H1 (cell line): ENCODE measurements at regions not wholly inside any gene's neighbourhood (a gene's known extent, or its start where the extent isn't known, plus 50 kb on each side); places are given as distances from the start of the nearest gene placed in this dataset.

ENCODE experiments used
- CTCF ChIA-PET: fragments of 300-600 bp; sonication (Branson Sonifier 250); formaldehyde crosslinking; loops from one replicate; lab custom pipeline; 2021; ENCODE audit not compliant: partially characterized antibody; lab: Charles Lee
- POLR2A ChIA-PET: fragments of 300-600 bp; sonication (Branson Sonifier 250); formaldehyde crosslinking; loops from one replicate; lab custom pipeline; 2021; ENCODE audit warnings: inconsistent platforms; ENCODE audit not compliant: partially characterized antibody; lab: Charles Lee
- DNase-seq, 2 experiments: peaks; one replicate each; pipeline versions ENCODE4 v3.0.0 to v3.0.0-alpha.2; 2010 to 2022; ENCODE audit warnings: low spot score in 2 of 2, low read depth in 1 of 2, mixed read lengths in 1 of 2
- FAIRE-seq: peaks from 2 replicates; lab custom pipeline; 2011; peaks lifted over from hg19 to GRCh38; lab: Jason Lieb, UNC
- H2AFZ ChIP-seq: 2 replicates; pipeline ENCODE4 v1.8.1; 2012; ENCODE audit warnings: low read length, inconsistent platforms
- H2AK5ac ChIP-seq: 2 replicates; pipeline ENCODE4 v1.6.1; 2013; ENCODE audit warnings: low read depth, low read length
- H2BK120ac ChIP-seq: replicated peaks from 2 replicates; pipeline ENCODE3; 2013; ENCODE audit warnings: low read depth, low read length, inconsistent platforms
- H2BK12ac ChIP-seq: 2 replicates; pipeline ENCODE4 v1.6.1; 2013; ENCODE audit warnings: low read depth, low read length
- H2BK15ac ChIP-seq: 2 replicates; pipeline ENCODE4 v1.6.1; 2013; ENCODE audit warnings: low read length
- H2BK20ac ChIP-seq: 2 replicates; pipeline ENCODE4 v1.6.1; 2013; ENCODE audit warnings: low read length
- H2BK5ac ChIP-seq: 2 replicates; pipeline ENCODE4 v1.6.1; 2013; ENCODE audit warnings: low read depth, low read length
- H3K14ac ChIP-seq: 2 replicates; pipeline ENCODE4 v1.6.1; 2013; ENCODE audit warnings: inconsistent platforms; ENCODE audit not compliant: insufficient read length
- H3K18ac ChIP-seq: 2 replicates; pipeline ENCODE4 v1.6.1; 2013; ENCODE audit warnings: low read length; ENCODE audit errors: extremely low read depth
- H3K23ac ChIP-seq: 2 replicates; pipeline ENCODE4 v1.6.1; 2013; ENCODE audit warnings: inconsistent platforms; ENCODE audit not compliant: insufficient read length
- H3K23me2 ChIP-seq: 2 replicates; pipeline ENCODE4 v1.6.1; 2013; ENCODE audit warnings: low read depth, low read length
- H3K27ac ChIP-seq: 2 replicates; pipeline ENCODE4 v1.6.1; 2011; ENCODE audit warnings: low read depth, low read length, inconsistent platforms
- H3K27me3 ChIP-seq, 4 experiments: replicated peaks in 1 of 4; 1 replicate in 1 of 4; 2 replicates in 3 of 4; pipeline versions ENCODE4 v1.6.1 to v1.8.1; 2011 to 2013; ENCODE audit warnings: low read length in 3 of 4, mild to moderate bottlenecking in 3 of 4, inconsistent platforms in 2 of 4, mixed read lengths in 2 of 4, moderate library complexity in 1 of 4; ENCODE audit not compliant: control insufficient read depth in 3 of 4, insufficient read depth in 3 of 4; ENCODE audit errors: extremely low read depth in 1 of 4
- H3K36me3 ChIP-seq, 4 experiments: 2 replicates each; pipeline versions ENCODE4 v1.6.1 to v1.8.1; 2011 to 2013; ENCODE audit warnings: mild to moderate bottlenecking in 4 of 4, low read length in 3 of 4, moderate library complexity in 2 of 4, control low read depth in 1 of 4, inconsistent platforms in 1 of 4; ENCODE audit not compliant: insufficient read depth in 4 of 4, control insufficient read depth in 2 of 4
- H3K4ac ChIP-seq: replicated peaks from 2 replicates; pipeline ENCODE3; 2013; ENCODE audit warnings: low read length, low read depth, mixed read lengths, inconsistent platforms; ENCODE audit not compliant: insufficient read length
- H3K4me1 ChIP-seq, 4 experiments: replicated peaks in 1 of 4; 1 replicate in 1 of 4; 2 replicates in 3 of 4; pipeline versions ENCODE4 v1.6.1 to v1.8.1; 2011 to 2013; ENCODE audit warnings: low read length in 3 of 4, inconsistent platforms in 2 of 4, mixed read lengths in 1 of 4; ENCODE audit not compliant: insufficient read depth in 4 of 4, control insufficient read depth in 3 of 4
- H3K4me2 ChIP-seq, 2 experiments: 2 replicates each; pipeline versions ENCODE4 v1.6.1 to v1.8.1; 2011 to 2013; ENCODE audit warnings: low read depth in 2 of 2, low read length in 2 of 2, control low read depth in 1 of 2, inconsistent platforms in 1 of 2, mild to moderate bottlenecking in 1 of 2; ENCODE audit not compliant: insufficient read depth in 1 of 2
- H3K4me3 ChIP-seq, 4 experiments: fragments of 200-600, 300-600 bp in 1 of 4; sonication (generic), shearing (Covaris generic), sonication (Bioruptor Twin) in 1 of 4; 2 replicates each; pipeline versions ENCODE4 v1.5.1 to v1.8.1; 2011 to 2016; ENCODE audit warnings: low read length in 4 of 4, low read depth in 3 of 4, control low read depth in 2 of 4, inconsistent platforms in 2 of 4, mild to moderate bottlenecking in 2 of 4, mixed read lengths in 1 of 4, moderate library complexity in 1 of 4; ENCODE audit not compliant: insufficient read depth in 2 of 4; ENCODE audit errors: extremely low read depth in 1 of 4
- H3K56ac ChIP-seq: replicated peaks from 2 replicates; pipeline ENCODE3; 2013; ENCODE audit warnings: low read depth, mild to moderate bottlenecking, mixed read lengths, low read length, inconsistent platforms; ENCODE audit not compliant: insufficient read length
- H3K79me1 ChIP-seq: 2 replicates; pipeline ENCODE4 v1.6.1; 2013; ENCODE audit warnings: low read depth, low read length, control low read depth
- H3K79me2 ChIP-seq, 2 experiments: 2 replicates each; pipeline versions ENCODE4 v1.6.1 to v1.8.1; 2012 to 2013; ENCODE audit warnings: low read length in 2 of 2, mild to moderate bottlenecking in 2 of 2, inconsistent platforms in 1 of 2; ENCODE audit not compliant: insufficient read depth in 2 of 2, control insufficient read depth in 1 of 2
- H3K9ac ChIP-seq, 4 experiments: replicated peaks in 1 of 4; 1 replicate in 1 of 4; 2 replicates in 3 of 4; pipeline versions ENCODE4 v1.6.1 to v1.8.1; 2011 to 2013; ENCODE audit warnings: low read depth in 3 of 4, low read length in 3 of 4, control low read depth in 2 of 4, mild to moderate bottlenecking in 2 of 4, moderate library complexity in 2 of 4, inconsistent platforms in 1 of 4; ENCODE audit errors: extremely low read depth in 1 of 4
- H3K9me3 ChIP-seq, 2 experiments: 2 replicates each; pipeline versions ENCODE4 v1.6.1 to v1.8.1; 2012 to 2013; ENCODE audit warnings: mild to moderate bottlenecking in 2 of 2, moderate library complexity in 2 of 2, control low read depth in 1 of 2, inconsistent platforms in 1 of 2, low read depth in 1 of 2, low read length in 1 of 2, mixed read lengths in 1 of 2; ENCODE audit not compliant: insufficient read depth in 2 of 2
- H4K20me1 ChIP-seq, 2 experiments: replicated peaks in 1 of 2; 2 replicates each; pipeline versions ENCODE3 to v1.8.1; 2011 to 2013; ENCODE audit warnings: inconsistent platforms in 2 of 2, low read length in 2 of 2, mild to moderate bottlenecking in 1 of 2; ENCODE audit not compliant: insufficient read depth in 2 of 2, control insufficient read depth in 1 of 2
- H4K5ac ChIP-seq: 2 replicates; pipeline ENCODE4 v1.6.1; 2013; ENCODE audit warnings: low read length, low read depth, mixed read lengths, inconsistent platforms; ENCODE audit not compliant: insufficient read length
- H4K8ac ChIP-seq: 2 replicates; pipeline ENCODE4 v1.8.0; 2013; ENCODE audit warnings: mild to moderate bottlenecking, moderate library complexity, low read length, inconsistent platforms; ENCODE audit not compliant: insufficient read depth; ENCODE audit errors: extremely low read depth
- H4K91ac ChIP-seq: replicated peaks from 2 replicates; pipeline ENCODE3; 2013; ENCODE audit warnings: low read length, mixed read lengths, inconsistent platforms; ENCODE audit not compliant: insufficient read length
- BCL11A ChIP-seq, 2 experiments: IDR thresholded peaks; one replicate each; pipeline ENCODE4 v1.6.1; 2011; ENCODE audit warnings: low read depth in 2 of 2, low read length in 2 of 2, mild to moderate bottlenecking in 2 of 2
- CHD1 ChIP-seq: IDR thresholded peaks from 2 replicates; pipeline ENCODE4 v1.6.1; 2012; ENCODE audit warnings: low read depth, low read length, improper control_type of control experiment
- WGBS, 2 experiments: shearing (Covaris generic) in 1 of 2; methylation state at CpG; one replicate each; pipeline versions ENCODE4 v1.1.6 to v1.1.7; 2013 to 2015; ENCODE audit warnings: low lambda C conversion rate in 2 of 2, mixed read lengths in 2 of 2, inconsistent platforms in 1 of 2, low coverage in 1 of 2, missing lambda C conversion rate in 1 of 2; ENCODE audit not compliant: insufficient replicate concordance in 2 of 2, insufficient coverage in 1 of 2, insufficient read length in 1 of 2; ENCODE audit errors: extremely low coverage in 1 of 2, missing lambda C conversion rate in 1 of 2; 5-methylcytosine and 5-hydroxymethylcytosine counted together

DNA sequence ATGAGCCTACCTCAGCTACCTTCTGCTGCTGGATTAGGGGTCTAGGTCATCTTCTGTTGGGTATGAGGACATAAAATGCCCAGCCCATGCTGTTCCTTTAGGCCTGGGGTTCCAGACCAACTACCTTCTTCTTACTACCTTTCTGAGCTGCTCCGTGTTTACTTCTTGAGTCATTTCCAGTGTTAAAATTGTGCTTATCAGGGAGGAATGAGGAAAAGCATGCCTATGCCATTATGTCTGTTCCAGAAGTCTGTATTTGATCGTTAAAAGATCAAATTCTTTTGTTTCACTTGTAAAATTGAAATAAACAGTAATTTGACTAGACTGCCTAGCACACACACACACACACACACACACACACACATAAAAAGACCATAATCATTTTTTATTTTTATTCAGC lies 1912.7 kb upstream of the TENM3 start:
- no peaks in the 10 kb centered on the region for H3K27me3 ChIP-seq

More for the DNA sequence above, 1912.7 kb upstream of the TENM3 start:
- Histone ChIP-seq H3K4me2 (no peak overlapping the region), H4K91ac (no peak overlapping the region), H2BK15ac (no peak overlapping the region)
- TF ChIP-seq CHD1: no peak
- no peak for TF ChIP-seq BCL11A (IDR thresholded peaks at IDR 0.05; ENCODE audit: low read depth in 2 of 2, low read length in 2 of 2)
- TF ChIP-seq, all 59 proteins: peak for 0
- H3K23ac ChIP-seq: no peak overlapping the region
- no peaks in the 10 kb centered on the region for H3K79me2 ChIP-seq
- no peak overlapping the region for H3K4ac ChIP-seq
- no peak for DNase-seq
- no peak overlapping the region for H3K9ac ChIP-seq
- H3K4me1 ChIP-seq: no peaks in the 10 kb centered on the region
- no peaks in the 10 kb centered on the region for H3K36me3 ChIP-seq
- no peak overlapping the region for H2AFZ ChIP-seq
- POLR2A ChIA-PET: no interaction called here
- no peak overlapping the region for H2BK5ac ChIP-seq
- no peak overlapping the region for H2BK20ac ChIP-seq
- CTCF ChIA-PET: no interaction called here
- H2BK12ac ChIP-seq: no peak overlapping the region
- no peak overlapping the region for H3K14ac ChIP-seq
- no peak overlapping the region for H3K18ac ChIP-seq
- no peak overlapping the region for H2BK120ac ChIP-seq
- H3K23me2 ChIP-seq: no peaks in the 10 kb centered on the region
- no peaks in the 10 kb centered on the region for H3K79me1 ChIP-seq
- 90% methylated on average over 2 of the region's 2 CpGs; no CpG with 5 or more reads in 1 of the 2 experiments for WGBS, 2 experiments
- no peaks in the 10 kb centered on the region for H4K20me1 ChIP-seq
- H3K27ac ChIP-seq: no peak overlapping the region
- H2AK5ac ChIP-seq: no peak overlapping the region
- no peak overlapping the region for H4K5ac ChIP-seq
- H4K8ac ChIP-seq: no peak overlapping the region
- no peak overlapping the region for H3K56ac ChIP-seq
- FAIRE-seq: no peak
- H3K9me3 ChIP-seq: no peaks in the 10 kb centered on the region
- no peak overlapping the region for H3K4me3 ChIP-seq
